NCI-H526 (cell line): ENCODE measurements at regions not wholly inside any gene's neighbourhood (a gene's known extent, or its start where the extent isn't known, plus 50 kb on each side); places are given as distances from the start of the nearest gene placed in this dataset.

ENCODE experiments used
- DNase-seq, 2 experiments: peaks; one replicate each; lab custom pipeline; 2025; lab: John Stamatoyannopoulos, UW

DNA sequence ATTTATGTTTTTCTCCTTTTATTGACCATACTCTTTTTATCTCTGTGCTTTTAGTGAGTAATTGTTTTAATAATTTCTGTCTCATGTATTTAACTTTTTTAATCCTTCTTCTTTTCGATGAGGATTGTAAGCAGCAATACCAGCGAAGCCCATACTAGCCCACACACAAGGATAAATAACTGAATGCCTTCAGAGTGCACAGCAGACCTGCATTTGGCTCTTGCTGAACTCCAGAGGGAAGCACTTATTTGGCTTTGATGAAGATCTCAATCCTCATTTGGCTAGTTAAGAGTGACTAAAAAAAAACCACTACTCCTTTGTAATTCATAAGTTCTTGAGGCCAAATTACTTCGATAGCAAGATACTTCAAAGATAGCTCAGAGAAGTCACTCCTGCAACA is 293.3 kb downstream of the METTL15 start:
- no peak for DNase-seq

DNA sequence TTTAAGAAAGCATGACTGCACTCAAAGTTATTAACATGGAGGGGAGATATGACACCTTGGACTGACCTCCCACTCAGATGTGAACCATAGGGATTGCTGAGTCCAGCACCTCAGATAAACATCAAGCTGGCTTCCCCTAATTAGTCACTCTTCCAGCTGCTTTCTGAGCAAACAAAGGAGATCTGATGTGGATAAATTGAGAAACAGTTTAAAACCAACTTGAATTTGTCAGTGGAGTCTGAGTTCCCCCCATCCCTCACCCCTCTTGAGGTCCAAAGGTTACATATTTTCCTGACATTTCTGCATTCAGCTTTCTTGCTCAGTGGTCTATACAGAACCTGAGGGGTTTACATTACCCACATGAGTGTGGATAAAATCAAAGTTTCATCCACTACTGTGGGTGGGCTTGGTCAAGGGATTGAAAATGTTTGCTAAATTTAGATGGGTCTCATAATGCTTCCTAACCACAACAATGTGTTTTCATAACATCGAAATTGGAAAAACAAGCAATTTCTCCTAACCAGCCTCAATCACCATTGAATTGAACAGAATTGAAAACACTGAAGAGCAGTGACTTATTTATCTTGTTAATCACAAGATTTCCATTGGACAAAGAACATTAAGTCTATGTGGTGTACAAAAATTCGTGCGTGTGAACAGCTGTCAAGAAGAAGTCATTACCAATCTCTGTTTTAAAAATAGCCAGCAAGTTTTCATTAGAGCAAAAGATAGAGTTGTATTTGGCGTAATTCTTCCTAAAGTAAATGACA is 292.3 kb downstream of the METTL15 start:
- no peak for DNase-seq

DNA sequence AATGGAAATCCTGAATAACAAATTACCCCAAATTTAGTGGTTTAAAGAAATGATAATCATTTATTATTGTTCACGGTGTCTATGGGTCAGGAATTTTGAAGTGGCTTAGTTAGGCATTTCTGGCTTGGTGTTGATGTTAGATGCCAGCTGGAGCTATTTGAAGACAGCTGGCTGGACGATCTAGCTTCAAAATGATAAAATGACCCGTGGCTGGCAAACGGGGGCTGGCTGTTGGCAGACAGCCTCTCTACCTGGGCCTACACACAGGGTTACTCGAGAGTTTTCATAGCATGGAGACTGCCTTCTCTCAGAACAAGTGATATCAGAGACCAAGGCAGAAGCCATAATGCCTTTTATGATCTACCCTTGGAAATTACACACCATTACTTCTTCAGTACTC is 285.2 kb downstream of the METTL15 start:
- no peak for DNase-seq

DNA sequence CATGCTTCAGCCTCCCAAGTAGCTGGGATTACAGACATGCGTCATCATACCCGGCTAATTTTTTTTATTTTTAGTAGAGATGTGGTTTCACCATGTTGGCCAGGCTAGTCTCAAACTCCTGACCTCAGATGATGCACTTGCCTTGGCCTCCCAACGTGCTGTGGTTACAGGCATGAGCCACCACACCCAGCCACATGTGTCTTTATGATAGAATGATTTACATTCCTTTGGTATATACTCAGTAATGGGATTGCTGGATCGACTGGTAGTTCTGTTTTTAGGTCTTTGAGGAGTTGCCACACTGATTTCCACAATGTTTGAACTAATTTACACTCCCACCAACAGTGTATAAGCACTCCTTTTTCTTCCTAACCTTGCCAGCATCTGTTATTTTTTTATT is 276.2 kb downstream of the METTL15 start:
- DNase-seq, result no peak

DNA sequence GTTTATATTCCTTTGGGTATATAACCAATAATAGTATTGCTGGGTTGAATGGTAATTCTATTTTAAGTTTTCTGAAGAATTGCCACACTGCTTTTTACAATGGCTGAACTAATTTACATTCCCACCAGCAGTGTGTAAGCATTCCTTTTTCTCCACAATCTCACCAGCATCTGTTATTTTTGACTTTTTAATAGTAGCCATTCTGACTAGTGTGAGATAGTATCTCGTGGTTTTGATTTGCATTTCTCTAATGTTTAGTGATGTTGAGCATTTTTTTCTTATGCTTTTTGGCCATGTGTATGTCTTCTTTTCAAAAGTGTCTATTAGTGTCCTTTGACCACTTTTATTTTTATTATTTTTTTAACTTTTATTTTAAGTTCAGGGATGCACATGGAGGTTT is 275.3 kb downstream of the METTL15 start:
- no peak for DNase-seq
